ENCODE measurements at regions not wholly inside any gene's neighbourhood (a gene's known extent, or its start where the extent isn't known, plus 50 kb on each side); places are given as distances from the start of the nearest gene placed in this dataset.

DNA sequence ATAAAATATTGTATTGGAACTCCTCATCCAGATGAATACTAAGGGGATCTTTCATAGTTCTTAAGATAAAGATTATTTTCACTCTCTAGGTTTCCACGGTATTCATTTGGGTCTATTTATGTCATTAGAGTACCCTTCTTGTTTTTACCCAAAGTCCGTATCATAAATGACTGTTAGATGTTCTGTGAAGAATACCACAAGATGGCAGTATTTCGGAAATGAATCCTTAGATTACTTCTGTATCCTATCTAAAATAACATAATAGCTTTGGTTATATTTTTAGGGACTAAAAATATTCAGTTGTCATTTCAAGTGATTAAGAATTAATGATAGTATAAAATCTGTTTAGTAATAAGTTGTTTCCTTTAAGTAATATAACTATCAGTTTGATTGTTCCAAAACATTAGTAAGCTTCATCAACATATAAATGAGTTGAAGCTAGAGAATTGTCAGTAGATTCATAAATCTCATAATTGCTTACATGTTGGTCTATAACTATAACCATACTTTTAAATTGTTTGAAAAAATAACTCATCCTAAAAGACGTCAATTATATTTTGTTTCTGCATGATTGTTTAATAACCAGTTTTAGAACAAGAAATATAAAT, 337.5 kb upstream of the KCND2 start:
- Histone ChIP-seq H3K4me2 (ENCODE audit: control insufficient read depth, insufficient read depth) (no peak overlapping the region), H3K27me3 (replicated peaks in 1 of 2; ENCODE audit: control insufficient read depth in 2 of 2, insufficient read depth in 2 of 2, low read length in 1 of 2) (peaks cover 0 to 1% of the 10 kb centered on the region in 2 experiments; a peak in 2 of 4 replicates), H3K9me3 (replicated peaks; ENCODE audit: control insufficient read depth, insufficient read depth, low read length) (no peaks in the 10 kb centered on the region), H3K27ac (ENCODE audit: control insufficient read depth, insufficient read depth) (no peak overlapping the region), H3K4me1 (ENCODE audit: control insufficient read depth, insufficient read depth, low read length) (no peaks in the 10 kb centered on the region), H3K4me3 (no peak overlapping the region), H3K36me3 (ENCODE audit: control insufficient read depth in 2 of 2, insufficient read depth in 2 of 2, low read length in 1 of 2) (no peaks in the 10 kb centered on the region), H3K79me2 (ENCODE audit: control insufficient read depth, insufficient read depth, low read length) (no peaks in the 10 kb centered on the region), H4K20me1 (ENCODE audit: control insufficient read depth, insufficient read depth) (no peaks in the 10 kb centered on the region), H2AFZ (ENCODE audit: control insufficient read depth, low read depth, low read length) (no peak overlapping the region), H3K9ac (ENCODE audit: control insufficient read depth, insufficient read depth, low read length) (no peak overlapping the region)
- SMC1A ChIA-PET (ENCODE audit: uncharacterized antibody, unreplicated experiment) = interaction anchor here (0.6 to 3.2 kb wide), 25 partner anchors 8 to 1172 kb away, joined by 3 to 23 read pairs (median 4); partner anchors contain the start of gene KCND2
- no peak for FAIRE-seq
- CTCF ChIA-PET = interaction anchor here (0.6 to 3.2 kb wide), 33 partner anchors 9 to 806 kb away, joined by 3 to 33 read pairs (median 3); partner anchors contain the start of gene KCND2
- no TSS peak for BruUV-seq (replicated peaks)
- intact Hi-C loops (cut with micrococcal nuclease; ENCODE audit: unreplicated experiment) = loop anchor here (1.0 to 2.0 kb wide), 3 partner anchors 337 to 789 kb away; no protein-coding TSS in a partner anchor
- in situ Hi-C loops (cut with MboI) = loop anchor here (5.0 kb wide), 2 partner anchors 337 to 617 kb away; partner anchors contain the start of gene KCND2
- TF ChIP-seq RAD21 (IDR thresholded peaks at IDR 0.05; ENCODE audit: insufficient read depth, low read depth, low read length) = peak; percentile 57
- TF ChIP-seq NBN (IDR thresholded peaks at IDR 0.05) = no peak
- TF ChIP-seq NFXL1 (IDR thresholded peaks at IDR 0.05; ENCODE audit: borderline replicate concordance) = no peak
- no peak for TF ChIP-seq FOXM1 (IDR thresholded peaks at IDR 0.05; ENCODE audit: low read depth, low read length)
- no peak for TF ChIP-seq JUNB (IDR thresholded peaks at IDR 0.05)
- TF ChIP-seq TCF3 (IDR thresholded peaks at IDR 0.05; ENCODE audit: borderline replicate concordance, insufficient read depth, low read depth, low read length) = no peak
- TF ChIP-seq CREB1 (IDR thresholded peaks at IDR 0.05; ENCODE audit: low read depth) = no peak
- TF ChIP-seq SPI1 (IDR thresholded peaks at IDR 0.05; ENCODE audit: borderline replicate concordance, insufficient read depth, low read depth, low read length) = no peak
- TF ChIP-seq, protein P1, sequence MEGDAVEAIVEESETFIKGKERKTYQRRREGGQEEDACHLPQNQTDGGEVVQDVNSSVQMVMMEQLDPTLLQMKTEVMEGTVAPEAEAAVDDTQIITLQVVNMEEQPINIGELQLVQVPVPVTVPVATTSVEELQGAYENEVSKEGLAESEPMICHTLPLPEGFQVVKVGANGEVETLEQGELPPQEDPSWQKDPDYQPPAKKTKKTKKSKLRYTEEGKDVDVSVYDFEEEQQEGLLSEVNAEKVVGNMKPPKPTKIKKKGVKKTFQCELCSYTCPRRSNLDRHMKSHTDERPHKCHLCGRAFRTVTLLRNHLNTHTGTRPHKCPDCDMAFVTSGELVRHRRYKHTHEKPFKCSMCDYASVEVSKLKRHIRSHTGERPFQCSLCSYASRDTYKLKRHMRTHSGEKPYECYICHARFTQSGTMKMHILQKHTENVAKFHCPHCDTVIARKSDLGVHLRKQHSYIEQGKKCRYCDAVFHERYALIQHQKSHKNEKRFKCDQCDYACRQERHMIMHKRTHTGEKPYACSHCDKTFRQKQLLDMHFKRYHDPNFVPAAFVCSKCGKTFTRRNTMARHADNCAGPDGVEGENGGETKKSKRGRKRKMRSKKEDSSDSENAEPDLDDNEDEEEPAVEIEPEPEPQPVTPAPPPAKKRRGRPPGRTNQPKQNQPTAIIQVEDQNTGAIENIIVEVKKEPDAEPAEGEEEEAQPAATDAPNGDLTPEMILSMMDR (IDR thresholded peaks at IDR 0.05 in 2 of 3, conservative IDR thresholded peaks at IDR 0.05 in 1 of 3; ENCODE audit: control insufficient read depth in 2 of 3, extremely low read depth in 1 of 3, insufficient read depth in 1 of 3, low read depth in 3 of 3, low read length in 3 of 3) = peak in 2 of 3 experiments; percentile 31 to 32; a peak in 3 of 6 replicates
- no peak for TF ChIP-seq E2F4 (IDR thresholded peaks at IDR 0.05; ENCODE audit: low read depth, low read length)
- TF ChIP-seq SMC3 (IDR thresholded peaks at IDR 0.05; ENCODE audit: borderline replicate concordance, low read length) = peak; percentile 71; the same call in 1 of the 2 replicates
- POLR2A ChIA-PET = no interaction called here
- peak; percentile 85 for ATAC-seq
- WGBS (ENCODE audit: insufficient coverage, insufficient replicate concordance, low lambda C conversion rate, missing lambda C conversion rate) = 0% methylated on average over 4 of the region's 4 CpGs
- RAD21 ChIA-PET (ENCODE audit: unreplicated experiment) = interaction anchor here (0.9 to 2.7 kb wide), 12 partner anchors 23 to 851 kb away, joined by 3 to 21 read pairs (median 6); partner anchors contain the start of gene KCND2
- no peak for DNase-seq (ENCODE audit: low read depth, low spot score)
